ENCODE measurements at regions not wholly inside any gene's neighbourhood (a gene's known extent, or its start where the extent isn't known, plus 50 kb on each side); places are given as distances from the start of the nearest gene placed in this dataset.

GRCh38 chr6:144372611-144373594 lies 87.8 kb downstream of the UTRN start:
- TF ChIP-seq TCF7L2 (IDR thresholded peaks at IDR 0.05; ENCODE audit: low read depth, low read length) (no peak), CTCF (IDR thresholded peaks at IDR 0.05) (no peak)
